Cardiac muscle cell (in vitro differentiated cells and primary cell): ENCODE measurements at regions not wholly inside any gene's neighbourhood (a gene's known extent, or its start where the extent isn't known, plus 50 kb on each side); places are given as distances from the start of the nearest gene placed in this dataset.

Experiments used
- DNase-seq, 2 donors: peaks; one replicate each; pipeline versions ENCODE4 v3.0.0 to v3.0.0-alpha.2; 2010 to 2017; ENCODE audit warnings: low read depth in 1 of 2, low spot score in 1 of 2
- H3K27ac ChIP-seq: fragments of 200-600 bp; sonication (generic); 2 replicates; pipeline ENCODE4 v1.5.1; 2016
- H3K27me3 ChIP-seq: fragments of 200-600 bp; sonication (generic); 2 replicates; pipeline ENCODE4 v1.6.0; 2016; ENCODE audit warnings: control low read depth
- H3K36me3 ChIP-seq: fragments of 200-600 bp; sonication (generic); 2 replicates; pipeline ENCODE4 v1.5.1; 2016; ENCODE audit warnings: control low read depth
- H3K4me1 ChIP-seq: fragments of 200-600 bp; sonication (generic); 2 replicates; pipeline ENCODE4 v1.8.1; 2017; ENCODE audit warnings: low read depth, mild to moderate bottlenecking, mixed run types
- H3K4me3 ChIP-seq: fragments of 200-600 bp; sonication (generic); 2 replicates; pipeline ENCODE4 v1.5.1; 2016; ENCODE audit warnings: mild to moderate bottlenecking
- H3K9me3 ChIP-seq: fragments of 200-600 bp; sonication (generic); 2 replicates; pipeline ENCODE4 v1.5.1; 2017; ENCODE audit warnings: low read depth, mild to moderate bottlenecking, control low read depth
- CTCF ChIP-seq: IDR thresholded peaks from 2 replicates; pipeline ENCODE4 v1.5.1; 2012; ENCODE audit warnings: low read depth, mild to moderate bottlenecking, low read length

GRCh38 chr1:37261129-37261528, 213.3 kb upstream of the ZC3H12A start:
- no peak overlapping the region for H3K4me3 ChIP-seq
- H3K4me1 ChIP-seq, result no peaks in the 10 kb centered on the region
- no peak for TF ChIP-seq CTCF
- H3K27ac ChIP-seq, result no peak overlapping the region
- H3K9me3 ChIP-seq, result no peaks in the 10 kb centered on the region
- no peaks in the 10 kb centered on the region for H3K27me3 ChIP-seq
- no peak for DNase-seq
- H3K36me3 ChIP-seq, result no peaks in the 10 kb centered on the region

GRCh38 chr1:37262439-37263170, 211.8 kb upstream of the ZC3H12A start:
- H3K27me3 ChIP-seq, result no peaks in the 10 kb centered on the region
- no peak for TF ChIP-seq CTCF
- no peak overlapping the region for H3K4me3 ChIP-seq
- DNase-seq, result no peak
- H3K36me3 ChIP-seq, result no peaks in the 10 kb centered on the region
- H3K9me3 ChIP-seq, result no peaks in the 10 kb centered on the region
- H3K4me1 ChIP-seq, result no peaks in the 10 kb centered on the region
- no peak overlapping the region for H3K27ac ChIP-seq

- no peaks in the 10 kb centered on the region for H3K9me3 ChIP-seq
- H3K4me1 ChIP-seq, result no peaks in the 10 kb centered on the region
- H3K36me3 ChIP-seq, result no peaks in the 10 kb centered on the region
- H3K27ac ChIP-seq, result no peak overlapping the region
- no peaks in the 10 kb centered on the region for H3K27me3 ChIP-seq
- DNase-seq, result no peak
- no peak for TF ChIP-seq CTCF
- no peak overlapping the region for H3K4me3 ChIP-seq
These were observed 209.2 kb upstream of the ZC3H12A start for GRCh38 chr1:37265156-37265555.

GRCh38 chr1:37265786-37266667, 208.4 kb upstream of the ZC3H12A start:
- TF ChIP-seq CTCF, result no peak
- H3K4me3 ChIP-seq, result no peak overlapping the region
- no peak for DNase-seq
- H3K4me1 ChIP-seq, result no peaks in the 10 kb centered on the region
- H3K36me3 ChIP-seq, result no peaks in the 10 kb centered on the region
- H3K27ac ChIP-seq, result no peak overlapping the region
- H3K27me3 ChIP-seq, result no peaks in the 10 kb centered on the region
- H3K9me3 ChIP-seq, result no peaks in the 10 kb centered on the region

- H3K4me3 ChIP-seq, result no peak overlapping the region
- H3K27me3 ChIP-seq, result no peaks in the 10 kb centered on the region
- TF ChIP-seq CTCF, result no peak
- DNase-seq, result no peak
- no peak overlapping the region for H3K27ac ChIP-seq
- no peaks in the 10 kb centered on the region for H3K4me1 ChIP-seq
- H3K9me3 ChIP-seq, result no peaks in the 10 kb centered on the region
- no peaks in the 10 kb centered on the region for H3K36me3 ChIP-seq
These were observed 207.1 kb upstream of the ZC3H12A start for GRCh38 chr1:37267111-37267835.
